ENCODE measurements at regions not wholly inside any gene's neighbourhood (a gene's known extent, or its start where the extent isn't known, plus 50 kb on each side); places are given as distances from the start of the nearest gene placed in this dataset.

DNA sequence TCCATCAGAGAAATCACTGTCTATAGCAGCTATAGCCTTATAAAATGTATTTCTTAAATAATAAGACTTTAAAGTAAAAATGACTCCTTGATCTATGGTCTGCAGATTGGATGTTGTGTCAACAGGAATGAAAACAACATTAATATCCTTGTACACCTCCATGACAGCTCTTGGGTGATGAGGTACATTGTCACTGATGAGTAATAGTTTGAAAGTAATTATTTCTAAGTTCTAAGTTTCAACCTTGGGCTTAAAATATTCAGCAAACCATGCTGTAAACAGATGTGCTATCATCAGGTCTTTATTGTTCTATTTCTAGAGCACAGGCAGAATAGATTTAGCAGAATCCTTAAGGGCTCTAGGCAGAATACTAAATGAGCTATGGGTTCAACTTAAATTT lies 568.2 kb upstream of the BCHE start:
- POLR2A ChIA-PET (ENCODE audit: partially characterized antibody), result no interaction called here
- Mint-ChIP-seq H3K4me3 (no peak overlapping the region), H3K4me1 (no peaks in the 10 kb centered on the region), H3K27ac (no peak overlapping the region), H3K27me3 (no peaks in the 10 kb centered on the region), H3K9me3 (peaks cover 0 to 9% (median 2%) of the 10 kb centered on the region in 8 donors), H3K36me3 (no peaks in the 10 kb centered on the region)
- CTCF ChIA-PET (ENCODE audit: partially characterized antibody), result no interaction called here
- H3K27me3 ChIP-seq (ENCODE audit: insufficient read depth, low read length), result no peaks in the 10 kb centered on the region
- DNase-seq, result no peak
- intact Hi-C loops (cut with micrococcal nuclease), result no loop called here
- H3K9me3 ChIP-seq (ENCODE audit: control insufficient read depth in 1 of 2, low read length in 2 of 2), result no peaks in the 10 kb centered on the region
- no peak overlapping the region for H3K4me3 ChIP-seq (ENCODE audit: low read length in 2 of 2)
- no peaks in the 10 kb centered on the region for H3K36me3 ChIP-seq (ENCODE audit: insufficient read depth, low read length)
- H3K4me1 ChIP-seq (ENCODE audit: insufficient read depth, low read length), result no peaks in the 10 kb centered on the region
- no peak overlapping the region for H3K27ac ChIP-seq (ENCODE audit: low read depth, low read length)

DNA sequence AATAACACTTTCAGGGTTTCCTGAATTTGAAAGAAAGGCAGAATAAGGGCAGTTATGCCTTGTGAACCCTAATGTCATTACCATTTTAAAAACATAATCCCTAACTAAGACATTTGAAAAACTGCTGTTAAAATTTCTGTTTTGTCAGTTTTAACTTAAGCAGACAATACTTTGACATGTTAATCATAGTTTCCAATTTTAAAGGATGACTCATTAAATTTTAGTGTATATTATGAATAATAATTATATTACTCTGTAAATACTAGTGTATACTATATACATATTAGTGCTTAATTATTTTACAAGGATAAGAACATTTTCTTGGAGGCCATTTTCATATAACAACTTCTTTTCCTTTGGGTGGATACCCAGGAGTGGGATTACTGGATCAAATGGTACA lies 553.1 kb upstream of the BCHE start:
- Histone ChIP-seq H3K9me3 (ENCODE audit: control insufficient read depth in 1 of 2, low read length in 2 of 2) (no peaks in the 10 kb centered on the region), H3K4me3 (ENCODE audit: low read length in 2 of 2) (no peak overlapping the region), H3K27ac (ENCODE audit: low read depth, low read length) (no peak overlapping the region), H3K27me3 (ENCODE audit: insufficient read depth, low read length) (no peaks in the 10 kb centered on the region), H3K4me1 (ENCODE audit: insufficient read depth, low read length) (no peaks in the 10 kb centered on the region), H3K36me3 (ENCODE audit: insufficient read depth, low read length) (no peaks in the 10 kb centered on the region)
- POLR2A ChIA-PET (ENCODE audit: partially characterized antibody), result no interaction called here
- Mint-ChIP-seq H3K27me3 (no peaks in the 10 kb centered on the region), H3K36me3 (no peaks in the 10 kb centered on the region), H3K4me3 (no peak overlapping the region), H3K27ac (no peak overlapping the region), H3K4me1 (no peaks in the 10 kb centered on the region), H3K9me3 (peaks cover 2 to 25% (median 6%) of the 10 kb centered on the region in 8 donors)
- DNase-seq, result no peak
- CTCF ChIA-PET (ENCODE audit: partially characterized antibody), result no interaction called here
- intact Hi-C loops (cut with micrococcal nuclease), result no loop called here

DNA sequence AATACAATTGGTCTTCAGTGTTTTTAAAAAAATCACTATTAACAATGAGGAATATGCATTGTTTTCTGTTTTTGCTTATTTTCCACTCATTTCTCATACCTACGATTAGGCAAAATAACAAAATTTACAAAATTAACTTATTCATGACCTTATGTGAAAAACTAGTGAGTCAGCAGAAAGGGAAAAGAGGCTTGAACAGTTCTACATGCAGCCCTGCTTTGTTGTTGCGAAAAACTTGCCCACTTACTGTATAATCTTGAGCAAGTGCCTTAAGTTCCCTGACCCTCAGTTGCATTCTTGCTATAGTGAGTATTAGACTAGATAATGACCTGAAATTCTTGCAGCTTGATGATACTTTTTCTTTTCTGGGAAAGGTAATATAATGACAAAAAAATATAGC lies 551.1 kb upstream of the BCHE start:
- CTCF ChIA-PET (ENCODE audit: partially characterized antibody), result no interaction called here
- no peaks in the 10 kb centered on the region for H3K4me1 ChIP-seq (ENCODE audit: insufficient read depth, low read length)
- Mint-ChIP-seq H3K27me3 (no peaks in the 10 kb centered on the region), H3K4me1 (no peaks in the 10 kb centered on the region), H3K9me3 (peaks cover 2 to 17% (median 5%) of the 10 kb centered on the region in 8 donors), H3K4me3 (no peak overlapping the region), H3K36me3 (no peaks in the 10 kb centered on the region), H3K27ac (no peak overlapping the region)
- no peak overlapping the region for H3K4me3 ChIP-seq (ENCODE audit: low read length in 2 of 2)
- H3K9me3 ChIP-seq (ENCODE audit: control insufficient read depth in 1 of 2, low read length in 2 of 2), result no peaks in the 10 kb centered on the region
- DNase-seq, result no peak
- H3K27me3 ChIP-seq (ENCODE audit: insufficient read depth, low read length), result no peaks in the 10 kb centered on the region
- POLR2A ChIA-PET (ENCODE audit: partially characterized antibody), result no interaction called here
- no peak overlapping the region for H3K27ac ChIP-seq (ENCODE audit: low read depth, low read length)
- intact Hi-C loops (cut with micrococcal nuclease), result no loop called here
- H3K36me3 ChIP-seq (ENCODE audit: insufficient read depth, low read length), result no peaks in the 10 kb centered on the region

GRCh38 chr3:166372571-166373106 lies 535.4 kb upstream of the BCHE start:
- ChIA-PET POLR2A (ENCODE audit: partially characterized antibody) (no interaction called here), CTCF (ENCODE audit: partially characterized antibody) (no interaction called here)
- H3K36me3 Mint-ChIP-seq, result no peaks in the 10 kb centered on the region
- no peaks in the 10 kb centered on the region for H3K36me3 ChIP-seq (ENCODE audit: insufficient read depth, low read length)
- DNase-seq, result no peak
- H3K9me3 Mint-ChIP-seq, result peaks cover 0 to 20% (median 11%) of the 10 kb centered on the region in 8 donors
- H3K9me3 ChIP-seq (ENCODE audit: control insufficient read depth in 1 of 2, low read length in 2 of 2), result peaks cover 0 to 7% of the 10 kb centered on the region in 2 donors
- intact Hi-C loops (cut with micrococcal nuclease), result no loop called here
- H3K4me3 ChIP-seq (ENCODE audit: low read length in 2 of 2), result no peak overlapping the region
- no peaks in the 10 kb centered on the region for H3K27me3 ChIP-seq (ENCODE audit: insufficient read depth, low read length)
- no peaks in the 10 kb centered on the region for H3K4me1 Mint-ChIP-seq
- no peak overlapping the region for H3K4me3 Mint-ChIP-seq
- H3K4me1 ChIP-seq (ENCODE audit: insufficient read depth, low read length), result no peaks in the 10 kb centered on the region
- H3K27ac Mint-ChIP-seq, result no peak overlapping the region
- H3K27me3 Mint-ChIP-seq, result no peaks in the 10 kb centered on the region
- H3K27ac ChIP-seq (ENCODE audit: low read depth, low read length), result no peak overlapping the region

DNA sequence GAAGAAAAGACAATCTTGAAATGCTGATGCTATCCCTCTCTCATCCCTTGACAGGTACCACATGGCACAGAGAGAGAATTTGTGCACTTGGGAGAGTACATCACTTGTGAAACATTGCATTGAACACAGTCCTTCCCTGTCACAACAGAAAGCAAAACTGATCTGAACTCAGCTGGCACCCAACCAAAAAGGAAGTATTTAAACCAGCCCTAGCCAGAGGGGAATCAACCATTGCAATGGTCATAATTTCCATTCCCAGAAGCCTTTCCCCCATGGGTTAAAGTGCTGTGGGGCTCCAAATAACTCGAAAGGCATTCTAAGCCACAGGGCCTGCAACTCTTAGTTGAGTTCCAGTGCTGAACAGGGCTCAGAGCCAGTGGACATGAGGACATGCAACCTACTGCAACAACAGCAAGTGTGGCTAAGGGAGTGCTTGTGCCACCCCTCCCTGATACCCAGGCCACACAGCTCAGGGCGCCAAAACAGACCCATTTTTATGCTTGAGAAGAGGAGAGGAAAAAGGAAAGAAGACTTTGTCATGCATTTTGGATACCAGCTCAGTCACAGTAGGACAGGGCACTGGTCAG lies 530.8 kb upstream of the BCHE start:
- H3K4me3 ChIP-seq (ENCODE audit: low read length in 2 of 2), result no peak overlapping the region
- intact Hi-C loops (cut with micrococcal nuclease), result no loop called here
- POLR2A ChIA-PET (ENCODE audit: partially characterized antibody), result no interaction called here
- no peaks in the 10 kb centered on the region for H3K27me3 ChIP-seq (ENCODE audit: insufficient read depth, low read length)
- no peaks in the 10 kb centered on the region for H3K4me1 ChIP-seq (ENCODE audit: insufficient read depth, low read length)
- H3K4me3 Mint-ChIP-seq, result no peak overlapping the region
- no peak for DNase-seq
- H3K27ac Mint-ChIP-seq, result no peak overlapping the region
- peaks cover 0 to 7% of the 10 kb centered on the region in 2 donors for H3K9me3 ChIP-seq (ENCODE audit: control insufficient read depth in 1 of 2, low read length in 2 of 2)
- no peaks in the 10 kb centered on the region for H3K36me3 ChIP-seq (ENCODE audit: insufficient read depth, low read length)
- no peaks in the 10 kb centered on the region for H3K4me1 Mint-ChIP-seq
- H3K27me3 Mint-ChIP-seq, result no peaks in the 10 kb centered on the region
- CTCF ChIA-PET (ENCODE audit: partially characterized antibody), result no interaction called here
- no peaks in the 10 kb centered on the region for H3K36me3 Mint-ChIP-seq
- no peak overlapping the region for H3K27ac ChIP-seq (ENCODE audit: low read depth, low read length)
- peaks cover 0 to 16% (median 8%) of the 10 kb centered on the region in 8 donors for H3K9me3 Mint-ChIP-seq

GRCh38 chr3:166362698-166363097 lies 525.5 kb upstream of the BCHE start:
- intact Hi-C loops (cut with micrococcal nuclease), result no loop called here
- Mint-ChIP-seq H3K4me1 (no peaks in the 10 kb centered on the region), H3K4me3 (no peak overlapping the region), H3K9me3 (peaks cover 0 to 6% (median 2%) of the 10 kb centered on the region in 8 donors), H3K27me3 (no peaks in the 10 kb centered on the region), H3K27ac (no peak overlapping the region), H3K36me3 (no peaks in the 10 kb centered on the region)
- H3K27me3 ChIP-seq (ENCODE audit: insufficient read depth, low read length), result no peaks in the 10 kb centered on the region
- H3K36me3 ChIP-seq (ENCODE audit: insufficient read depth, low read length), result no peaks in the 10 kb centered on the region
- H3K4me1 ChIP-seq (ENCODE audit: insufficient read depth, low read length), result no peaks in the 10 kb centered on the region
- no peaks in the 10 kb centered on the region for H3K9me3 ChIP-seq (ENCODE audit: control insufficient read depth in 1 of 2, low read length in 2 of 2)
- CTCF ChIA-PET (ENCODE audit: partially characterized antibody), result no interaction called here
- no peak overlapping the region for H3K4me3 ChIP-seq (ENCODE audit: low read length in 2 of 2)
- no peak for DNase-seq
- POLR2A ChIA-PET (ENCODE audit: partially characterized antibody), result no interaction called here
- no peak overlapping the region for H3K27ac ChIP-seq (ENCODE audit: low read depth, low read length)

DNA sequence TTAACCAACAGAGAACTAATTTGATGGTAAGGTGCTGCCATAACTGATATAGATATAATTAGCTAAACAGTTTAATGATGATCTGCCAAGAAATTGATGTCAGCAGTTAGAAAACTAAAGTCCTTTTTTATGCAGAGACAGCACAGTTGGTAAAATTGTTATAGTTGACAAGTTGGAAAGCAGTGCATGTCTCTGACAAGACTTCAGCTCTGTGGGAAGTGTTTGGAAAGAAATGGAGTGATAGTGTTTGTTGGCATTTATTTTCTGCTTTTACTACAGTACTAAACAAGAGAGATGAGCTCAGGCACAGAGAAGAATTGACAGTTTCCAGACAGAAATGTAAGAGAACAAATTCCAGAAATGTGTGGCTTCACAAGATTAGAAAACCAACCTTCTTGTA lies 523.5 kb upstream of the BCHE start:
- H3K4me1 ChIP-seq (ENCODE audit: insufficient read depth, low read length), result no peaks in the 10 kb centered on the region
- intact Hi-C loops (cut with micrococcal nuclease), result no loop called here
- POLR2A ChIA-PET (ENCODE audit: partially characterized antibody), result no interaction called here
- Mint-ChIP-seq H3K4me3 (no peak overlapping the region), H3K4me1 (no peaks in the 10 kb centered on the region), H3K27ac (no peak overlapping the region), H3K9me3 (peaks cover 0 to 9% (median 1%) of the 10 kb centered on the region in 8 donors), H3K27me3 (no peaks in the 10 kb centered on the region), H3K36me3 (no peaks in the 10 kb centered on the region)
- no peak overlapping the region for H3K4me3 ChIP-seq (ENCODE audit: low read length in 2 of 2)
- no peak for DNase-seq
- no peak overlapping the region for H3K27ac ChIP-seq (ENCODE audit: low read depth, low read length)
- no peaks in the 10 kb centered on the region for H3K27me3 ChIP-seq (ENCODE audit: insufficient read depth, low read length)
- CTCF ChIA-PET (ENCODE audit: partially characterized antibody), result no interaction called here
- H3K36me3 ChIP-seq (ENCODE audit: insufficient read depth, low read length), result no peaks in the 10 kb centered on the region
- no peaks in the 10 kb centered on the region for H3K9me3 ChIP-seq (ENCODE audit: control insufficient read depth in 1 of 2, low read length in 2 of 2)

DNA sequence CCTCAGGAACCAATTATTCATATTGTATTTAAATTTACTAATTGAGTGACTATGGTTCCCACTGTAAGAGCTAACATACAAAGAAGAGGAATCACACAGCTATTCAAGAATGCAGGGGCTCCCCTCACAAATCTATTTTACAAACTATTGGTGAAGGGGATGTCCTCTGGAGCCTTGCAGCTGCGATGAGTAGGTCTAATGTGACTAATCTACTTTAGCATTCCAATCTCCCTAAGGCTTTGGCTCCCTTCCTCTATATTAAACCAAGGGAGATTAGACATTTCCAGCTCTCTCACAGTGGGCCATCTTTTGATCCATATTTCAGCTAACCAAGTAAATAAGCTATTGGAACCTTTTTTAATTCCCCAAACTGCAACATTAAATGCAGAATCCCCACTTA lies 514.2 kb upstream of the BCHE start:
- Histone ChIP-seq H3K36me3 (ENCODE audit: insufficient read depth, low read length) (no peaks in the 10 kb centered on the region), H3K4me1 (ENCODE audit: insufficient read depth, low read length) (no peaks in the 10 kb centered on the region), H3K27me3 (ENCODE audit: insufficient read depth, low read length) (no peaks in the 10 kb centered on the region), H3K9me3 (ENCODE audit: control insufficient read depth in 1 of 2, low read length in 2 of 2) (peaks cover 0 to 6% of the 10 kb centered on the region in 2 donors), H3K4me3 (ENCODE audit: low read length in 2 of 2) (no peak overlapping the region), H3K27ac (ENCODE audit: low read depth, low read length) (no peak overlapping the region)
- POLR2A ChIA-PET (ENCODE audit: partially characterized antibody), result no interaction called here
- Mint-ChIP-seq H3K36me3 (no peaks in the 10 kb centered on the region), H3K4me3 (no peak overlapping the region), H3K9me3 (peaks cover 0 to 33% (median 13%) of the 10 kb centered on the region in 8 donors), H3K4me1 (no peaks in the 10 kb centered on the region), H3K27me3 (no peaks in the 10 kb centered on the region), H3K27ac (no peak overlapping the region)
- CTCF ChIA-PET (ENCODE audit: partially characterized antibody), result no interaction called here
- intact Hi-C loops (cut with micrococcal nuclease), result no loop called here
- no peak for DNase-seq
